CD8-positive, alpha-beta memory T cell (primary cell): ENCODE measurements at regions not wholly inside any gene's neighbourhood (a gene's known extent, or its start where the extent isn't known, plus 50 kb on each side); places are given as distances from the start of the nearest gene placed in this dataset.

Experiments
- CTCF ChIA-PET: fragments of 350-600 bp; sonication (Branson Sonifier 250); formaldehyde crosslinking; loops from one replicate; lab custom pipeline; 2021; ENCODE audit warnings: antibody characterized with exemption; lab: Charles Lee
- POLR2A ChIA-PET: fragments of 350-600 bp; sonication (Branson Sonifier 250); formaldehyde crosslinking; loops from one replicate; lab custom pipeline; 2021; ENCODE audit warnings: antibody characterized with exemption; lab: Charles Lee
- DNase-seq, 5 donors: peaks; one replicate each; pipeline versions ENCODE4 v3.0.0 to v3.0.0-alpha.2; 2020 to 2022; ENCODE audit warnings: mixed read lengths in 1 of 5
- H3K27ac ChIP-seq: one replicate; pipeline ENCODE4 v1.7.0; 2013; ENCODE audit warnings: low read depth, mild to moderate bottlenecking, low read length, moderate library complexity
- H3K27me3 ChIP-seq: 2 replicates; pipeline ENCODE4 v1.7.0; 2013; ENCODE audit warnings: low read length, mild to moderate bottlenecking; ENCODE audit not compliant: insufficient read depth, poor library complexity, severe bottlenecking
- H3K36me3 ChIP-seq: 2 replicates; pipeline ENCODE4 v1.7.0; 2013; ENCODE audit warnings: mild to moderate bottlenecking, low read length, moderate library complexity; ENCODE audit not compliant: insufficient read depth
- H3K4me1 ChIP-seq: 2 replicates; pipeline ENCODE4 v1.7.0; 2013; ENCODE audit warnings: mild to moderate bottlenecking, low read length, moderate library complexity; ENCODE audit not compliant: insufficient read depth
- H3K4me3 ChIP-seq: 2 replicates; pipeline ENCODE4 v1.7.0; 2013; ENCODE audit warnings: mild to moderate bottlenecking, low read length
- H3K9me3 ChIP-seq: 2 replicates; pipeline ENCODE4 v1.7.0; 2013; ENCODE audit warnings: mild to moderate bottlenecking, low read length
- H3K27ac Mint-ChIP-seq, 8 donors: one replicate each; pipeline ENCODE4 v1.8.0; 2020 to 2021; ENCODE audit warnings: mixed read lengths in 8 of 8, mild to moderate bottlenecking in 6 of 8, inconsistent platforms in 3 of 8, moderate library complexity in 3 of 8
- H3K27me3 Mint-ChIP-seq, 2 donors: one replicate each; pipeline ENCODE4 v1.8.0; 2020 to 2021; ENCODE audit warnings: mixed read lengths in 2 of 2, mild to moderate bottlenecking in 1 of 2, moderate library complexity in 1 of 2
- H3K36me3 Mint-ChIP-seq, 3 donors: one replicate each; pipeline ENCODE4 v1.8.0; 2020 to 2021; ENCODE audit warnings: mixed read lengths in 3 of 3, inconsistent platforms in 1 of 3, mild to moderate bottlenecking in 1 of 3
- H3K4me1 Mint-ChIP-seq, 3 donors: one replicate each; pipeline ENCODE4 v1.8.0; 2020 to 2021; ENCODE audit warnings: mixed read lengths in 3 of 3, inconsistent platforms in 1 of 3, mild to moderate bottlenecking in 1 of 3
- H3K4me3 Mint-ChIP-seq, 7 donors: one replicate each; pipeline ENCODE4 v1.8.0; 2020 to 2021; ENCODE audit warnings: mixed read lengths in 7 of 7, mild to moderate bottlenecking in 6 of 7, moderate library complexity in 4 of 7, inconsistent platforms in 2 of 7
- H3K9me3 Mint-ChIP-seq, 5 donors: one replicate each; pipeline ENCODE4 v1.8.0; 2020 to 2022; ENCODE audit warnings: mixed read lengths in 5 of 5, mild to moderate bottlenecking in 3 of 5, moderate library complexity in 2 of 5, inconsistent platforms in 1 of 5

DNA sequence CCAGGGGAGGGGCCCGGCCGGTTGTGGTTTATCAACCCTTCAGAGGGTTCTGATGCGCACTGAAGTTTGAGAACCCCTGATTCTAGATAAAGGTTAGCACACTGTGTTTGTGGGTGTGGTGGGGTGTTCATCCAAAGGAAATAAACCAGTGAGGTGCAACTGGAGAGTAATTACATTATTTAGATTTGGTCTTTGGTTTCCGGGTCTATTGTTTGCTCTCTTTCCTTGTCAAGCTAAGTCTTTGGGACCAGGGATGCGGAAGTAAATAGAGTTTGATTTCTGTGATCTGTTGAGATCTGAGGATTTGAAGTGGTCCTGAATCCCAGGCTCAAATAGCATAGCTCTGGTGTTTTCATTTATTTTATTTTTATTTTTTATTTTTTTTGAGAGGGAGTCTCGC lies 50.5 kb upstream of the CLMP start:
- no peak overlapping the region for H3K4me3 Mint-ChIP-seq

More for the DNA sequence above, 50.5 kb upstream of the CLMP start:
- CTCF ChIA-PET, result interaction anchor here (2.6 to 5.0 kb wide), 4 partner anchors 10 to 188 kb away, joined by 8 to 128 read pairs (median 14); no protein-coding TSS in a partner anchor
- Histone ChIP-seq H3K27ac (no peak overlapping the region), H3K36me3 (no peaks in the 10 kb centered on the region), H3K9me3 (no peaks in the 10 kb centered on the region), H3K27me3 (no peaks in the 10 kb centered on the region), H3K4me1 (peaks cover 5% of the 10 kb centered on the region), H3K4me3 (no peak overlapping the region)
- no peak for DNase-seq
- Mint-ChIP-seq H3K9me3 (no peaks in the 10 kb centered on the region), H3K27me3 (peaks cover 4 to 21% of the 10 kb centered on the region in 2 donors), H3K4me1 (peaks cover 5 to 7% (median 7%) of the 10 kb centered on the region in 3 donors), H3K36me3 (peaks cover 0 to 3% (median 0%) of the 10 kb centered on the region in 3 donors), H3K27ac (no peak overlapping the region)
- POLR2A ChIA-PET, result no interaction called here
